Activated T-cell treated with anti-CD3 and anti-CD28 coated beads for 48 hours (primary cell): ENCODE measurements at regions not wholly inside any gene's neighbourhood (a gene's known extent, or its start where the extent isn't known, plus 50 kb on each side); places are given as distances from the start of the nearest gene placed in this dataset.

Experiments
- DNase-seq: peaks from one replicate; pipeline ENCODE4 v3.0.0-alpha.2; 2020; ENCODE audit warnings: low read depth

DNA sequence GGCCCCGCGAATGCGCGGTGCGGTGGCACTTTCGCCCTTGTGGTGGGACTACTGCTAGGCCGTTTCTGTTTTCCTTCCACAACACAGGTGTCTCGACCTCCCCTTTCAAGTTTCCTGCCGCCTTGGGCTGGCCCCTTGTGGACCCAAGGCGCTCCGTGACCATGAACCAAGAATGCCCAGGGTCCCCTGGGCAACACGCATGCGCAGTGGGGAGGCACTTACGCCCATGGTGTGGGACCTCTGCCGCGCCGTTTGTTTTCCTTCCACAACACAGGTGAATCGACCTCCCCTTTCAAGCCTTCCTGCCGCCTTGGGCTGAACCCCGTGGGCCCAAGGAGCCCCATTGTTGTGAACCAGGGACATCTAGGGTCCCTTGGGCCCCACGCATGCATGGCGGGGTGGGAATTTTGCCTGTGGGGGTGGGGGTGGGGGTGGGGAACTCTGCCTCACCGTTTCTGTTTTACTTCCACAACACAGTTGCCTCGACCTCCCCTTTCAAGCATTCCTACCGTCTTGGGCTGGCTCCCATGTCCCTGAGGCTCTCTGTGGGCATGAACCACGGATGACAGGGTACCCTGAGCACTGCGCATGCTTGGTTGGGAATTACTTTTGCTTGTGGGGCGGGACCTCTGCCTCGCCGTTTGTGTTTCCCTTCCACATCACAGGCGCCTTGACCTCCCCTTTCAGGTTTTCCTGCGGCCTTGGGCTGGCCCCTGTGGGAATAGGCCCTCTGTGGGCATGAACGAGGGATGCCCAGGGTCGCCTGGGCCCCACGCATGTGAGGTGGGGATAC lies 355.1 kb downstream of the ALG10 start:
- no peak for DNase-seq

DNA sequence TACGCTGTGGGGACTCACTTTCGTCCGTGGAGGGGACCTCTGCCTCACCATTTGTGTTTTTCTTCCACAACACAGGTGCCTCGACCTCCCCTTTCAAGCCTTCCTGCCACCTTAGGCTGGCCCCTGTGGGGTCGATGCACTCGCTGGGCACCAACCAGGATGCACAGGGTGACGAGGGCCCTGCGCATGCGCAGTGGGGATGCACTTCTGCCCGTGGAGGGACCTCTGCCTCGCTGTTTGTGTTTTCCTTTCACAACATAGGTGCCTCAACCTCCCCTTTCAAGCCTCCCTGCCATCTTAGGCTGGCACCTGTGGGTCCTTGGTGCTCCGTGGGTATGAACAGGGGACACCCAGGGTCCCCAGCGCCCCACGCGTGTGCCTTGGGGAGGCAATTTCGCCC lies 356.8 kb downstream of the ALG10 start:
- no peak for DNase-seq

DNA sequence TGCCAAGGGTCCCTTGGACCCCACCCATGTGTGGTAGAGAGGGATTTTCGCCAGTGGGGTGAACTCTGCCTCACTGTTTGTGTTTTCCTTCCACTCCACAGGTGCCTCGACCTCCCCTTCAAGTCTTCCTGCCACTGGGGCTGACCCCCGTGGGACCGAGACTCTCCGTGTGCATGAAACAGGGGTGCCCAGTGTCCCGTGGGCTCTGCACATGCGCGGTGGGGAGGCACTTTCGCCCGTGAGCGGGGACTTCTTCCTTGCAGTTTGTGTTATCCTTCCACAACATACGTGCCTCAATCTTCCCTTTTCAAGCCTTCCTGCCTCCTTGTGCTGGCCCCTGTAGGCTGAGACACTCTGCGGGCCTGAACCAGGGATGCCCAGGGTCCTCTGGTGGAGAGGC lies 362.4 kb downstream of the ALG10 start:
- no peak for DNase-seq

DNA sequence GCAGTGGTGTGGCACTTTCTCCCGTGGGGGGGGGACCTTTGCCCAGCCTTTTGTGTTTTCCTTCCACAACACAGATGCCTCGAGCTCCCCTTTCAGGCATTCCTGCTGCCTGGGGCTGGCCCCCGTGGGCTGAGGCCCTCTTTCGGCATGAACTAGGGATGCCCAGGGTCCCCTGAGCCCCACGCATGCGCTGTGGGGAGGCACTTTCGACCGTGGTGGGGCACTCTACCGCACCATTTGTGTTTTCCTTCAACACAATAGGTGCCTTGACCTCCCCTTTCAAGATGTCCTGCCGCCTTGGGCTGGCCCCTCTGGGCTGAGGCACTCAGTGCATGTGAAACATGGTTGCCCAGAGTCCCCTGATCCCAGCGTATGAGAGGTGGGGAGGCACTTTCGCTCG lies 363.7 kb downstream of the ALG10 start:
- DNase-seq, result no peak

DNA sequence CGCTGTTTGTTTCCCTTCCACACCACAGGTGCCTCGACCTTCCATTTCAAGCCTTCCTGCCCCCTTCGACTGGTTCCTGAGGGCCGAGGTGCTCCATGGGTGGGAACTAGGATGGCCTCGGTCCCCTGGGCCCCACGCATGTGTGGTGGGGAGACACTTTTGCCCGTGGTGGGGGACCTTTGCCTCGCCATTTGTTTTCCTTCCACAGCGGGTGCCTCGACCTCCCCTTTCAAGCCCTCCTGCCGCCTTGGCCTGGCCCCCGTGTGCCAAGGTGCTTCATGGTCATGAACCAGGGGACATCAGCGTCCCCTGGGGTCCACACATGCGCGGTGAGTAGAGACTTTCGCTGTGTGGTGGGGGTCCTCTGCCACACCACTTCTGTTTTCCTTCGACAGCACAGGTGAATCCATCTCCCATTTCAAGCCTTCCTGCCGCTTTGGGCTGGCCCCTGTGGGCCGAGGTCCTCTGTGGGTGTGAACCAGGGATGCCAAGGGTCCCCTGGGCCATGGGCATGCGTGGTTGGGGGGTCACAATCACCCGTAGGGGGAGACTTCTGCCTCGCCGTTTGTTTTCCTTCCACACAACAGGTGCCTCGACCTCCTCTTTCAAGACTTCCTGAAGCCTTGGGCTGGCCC lies 364.4 kb downstream of the ALG10 start:
- no peak for DNase-seq

DNA sequence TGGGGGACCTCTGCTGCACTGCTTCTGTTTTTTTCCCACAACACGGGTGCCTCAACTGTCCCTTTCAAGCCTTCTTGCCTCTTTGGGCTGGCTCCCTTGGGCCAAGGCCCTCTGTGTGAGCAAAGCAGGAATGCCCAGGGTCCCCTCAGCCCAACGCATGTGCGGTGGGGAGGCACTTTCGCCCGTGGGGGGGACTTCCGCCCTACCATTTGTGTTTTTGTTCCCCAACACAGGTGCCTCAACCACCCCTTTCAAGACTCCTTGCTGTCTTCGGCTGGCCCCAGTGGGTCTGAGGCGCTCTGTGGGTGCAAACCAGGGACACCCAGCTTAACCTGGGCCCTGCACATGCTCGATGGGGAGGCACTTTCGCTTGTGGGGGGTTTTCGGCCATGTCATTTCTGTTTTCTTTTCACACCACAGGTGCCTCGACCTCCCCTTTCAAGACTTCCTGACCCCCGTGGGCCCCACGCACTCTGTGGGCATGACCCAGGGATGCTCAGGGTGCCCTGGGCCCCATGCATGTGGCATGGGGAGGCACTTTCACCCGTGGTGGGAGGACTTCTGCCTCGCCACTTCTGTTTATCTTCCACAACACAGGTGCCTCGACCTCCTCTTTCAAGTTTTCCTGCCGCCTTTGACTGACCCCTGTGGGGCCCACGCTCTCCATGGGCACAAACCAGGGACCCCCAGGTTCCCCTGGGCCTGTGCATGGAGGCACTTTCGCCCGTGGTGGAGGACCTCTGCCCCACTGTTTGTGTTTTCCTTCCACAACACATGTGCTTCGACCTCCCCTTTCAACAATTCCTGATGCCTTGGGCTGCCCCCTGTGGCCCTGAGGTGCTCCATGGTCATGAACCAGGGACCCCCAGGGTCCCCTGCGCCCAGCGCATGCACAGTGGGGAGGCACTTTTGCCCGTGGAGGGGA lies 365.7 kb downstream of the ALG10 start:
- no peak for DNase-seq

DNA sequence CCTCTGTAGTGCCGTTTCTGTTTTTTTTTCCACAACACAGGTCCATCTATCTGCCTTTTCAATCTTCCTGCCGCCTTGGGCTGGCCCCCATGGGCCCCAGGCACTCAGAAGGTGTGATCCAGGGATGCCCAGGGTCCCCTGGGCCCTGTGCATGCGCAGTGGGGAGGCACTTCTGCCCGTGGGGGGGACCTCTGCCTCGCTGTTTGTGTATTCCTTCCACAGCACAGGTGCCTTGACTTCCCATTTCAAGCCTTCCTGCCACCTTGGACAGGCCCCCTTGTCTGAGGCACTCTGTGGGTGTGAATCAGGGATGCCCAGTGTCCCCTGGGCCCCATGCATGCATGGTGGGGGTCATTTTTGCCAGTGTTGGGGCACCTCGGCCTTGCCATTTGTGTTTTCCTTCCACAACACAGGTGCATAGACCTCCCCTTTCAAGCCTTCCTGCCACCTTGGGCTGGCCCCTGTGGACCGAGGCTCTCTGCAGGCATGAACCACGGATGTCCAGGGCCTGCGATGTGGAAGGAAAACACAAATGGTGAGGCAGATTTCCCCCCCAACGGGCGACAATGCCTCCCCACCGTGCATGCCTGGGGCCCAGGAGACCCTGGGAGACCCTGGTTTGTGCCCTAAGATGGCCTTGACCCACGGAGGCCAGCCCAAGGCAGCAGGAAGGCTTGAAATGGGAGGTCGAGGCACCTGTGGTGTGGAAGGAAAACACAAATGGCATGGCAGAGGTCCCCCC lies 366.5 kb downstream of the ALG10 start:
- no peak for DNase-seq

DNA sequence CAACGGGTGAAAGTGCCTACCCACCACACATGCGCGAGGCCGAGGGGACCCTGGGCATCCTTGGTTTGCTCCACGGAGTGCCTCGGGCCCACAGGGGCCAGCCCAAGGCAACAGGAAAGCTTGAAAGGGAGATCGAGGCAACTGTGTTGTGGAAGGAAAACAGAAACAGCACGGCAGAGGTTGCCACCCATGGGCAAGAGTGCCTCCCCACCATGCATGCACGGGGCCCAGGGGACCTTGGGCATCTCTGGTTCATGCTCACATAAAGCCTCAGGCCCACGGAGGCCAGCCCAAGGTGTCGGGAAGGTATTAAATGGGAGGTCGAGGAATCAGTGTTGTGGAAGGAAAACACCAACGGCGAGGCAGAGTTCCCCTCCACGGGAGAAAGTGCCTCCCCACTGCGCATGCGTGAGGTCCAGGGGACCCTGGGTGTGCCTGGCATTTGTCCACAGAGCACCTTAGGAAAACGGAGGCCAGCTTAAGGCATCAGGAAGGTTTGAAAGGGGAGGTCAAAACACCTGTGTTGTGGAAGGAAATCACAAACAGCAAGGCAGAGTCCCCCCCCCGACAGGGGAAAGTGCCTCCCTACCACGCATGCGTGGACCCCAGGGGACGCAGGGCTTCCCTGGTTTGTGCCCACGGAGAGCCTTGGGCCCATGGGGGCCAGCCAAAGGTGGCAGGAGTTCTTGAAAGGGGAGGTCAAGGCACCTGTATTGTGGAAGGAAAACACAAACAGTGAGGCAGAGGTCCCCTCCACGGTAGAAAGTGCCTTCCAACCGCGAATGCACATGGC lies 367.3 kb downstream of the ALG10 start:
- no peak for DNase-seq

DNA sequence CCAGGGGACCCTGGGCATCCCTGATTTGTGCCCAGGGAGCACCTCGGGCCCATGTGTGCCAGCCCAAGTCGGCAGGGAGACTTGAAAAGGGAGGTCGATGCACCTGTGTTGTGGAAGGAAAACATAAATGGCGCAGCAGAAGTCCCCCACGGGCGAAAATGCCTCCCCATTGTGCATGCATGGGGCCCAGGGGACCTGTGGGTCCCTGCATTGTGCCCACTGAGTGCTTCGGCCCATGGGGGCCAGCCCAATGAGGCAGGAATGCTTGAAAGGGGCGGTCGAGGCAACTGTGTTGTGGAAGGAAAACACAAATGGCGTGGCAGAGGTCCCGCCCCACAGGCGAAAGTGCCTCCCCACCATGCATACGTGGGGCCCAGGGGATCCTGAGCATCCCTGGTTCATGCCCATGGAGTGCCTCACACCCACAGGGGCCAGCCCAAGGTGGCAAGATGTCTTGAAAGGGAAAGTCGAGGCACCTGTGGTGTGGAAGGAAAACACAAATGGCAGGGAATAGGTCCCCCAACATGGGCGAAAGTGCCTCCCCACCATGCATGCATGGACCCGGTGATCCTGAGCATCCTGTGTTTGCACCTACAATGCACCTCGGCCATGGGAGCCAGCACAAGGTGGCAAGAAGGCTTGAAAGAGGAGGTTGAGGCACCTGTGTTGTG lies 368.0 kb downstream of the ALG10 start:
- no peak for DNase-seq

DNA sequence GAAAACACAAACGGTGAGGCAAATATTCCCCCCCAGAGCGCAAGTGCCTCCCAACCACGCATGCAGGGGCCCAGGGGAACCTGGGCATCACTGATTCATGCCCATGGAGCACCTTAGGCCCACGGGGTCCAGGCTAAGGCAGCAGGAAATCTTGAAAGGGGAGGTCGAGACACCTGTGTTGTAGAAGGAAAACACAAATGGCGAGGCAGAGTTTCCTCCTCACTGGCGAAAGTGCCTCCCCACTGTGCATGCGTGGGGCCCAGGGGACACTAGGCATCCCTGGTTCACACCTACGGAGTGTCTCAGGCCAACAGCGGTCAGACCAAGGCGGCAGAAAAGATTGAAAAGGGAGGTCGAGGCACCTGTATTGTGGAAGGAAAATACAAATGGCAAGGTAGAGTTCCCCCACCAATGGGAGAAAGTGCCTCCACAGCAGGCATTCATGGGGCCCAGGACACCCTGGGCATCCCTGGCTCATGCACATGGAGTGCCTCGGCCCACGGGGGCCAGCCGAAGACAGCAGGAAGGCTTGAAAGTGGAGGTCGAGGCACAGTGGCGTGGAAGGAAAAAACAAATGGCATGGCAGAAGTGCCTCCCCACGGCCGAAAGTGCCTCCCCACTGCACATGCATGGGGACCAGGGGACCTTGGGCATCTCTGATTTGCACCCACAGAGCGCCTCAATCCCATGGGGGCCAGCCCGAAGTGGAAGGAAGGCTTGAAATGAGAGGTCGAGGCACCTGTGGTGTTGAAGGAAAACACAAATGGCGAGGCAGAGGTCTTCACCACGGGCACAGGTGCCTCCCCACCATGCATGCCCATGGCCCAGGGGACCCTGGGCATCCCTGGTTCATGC lies 368.8 kb downstream of the ALG10 start:
- no peak for DNase-seq

DNA sequence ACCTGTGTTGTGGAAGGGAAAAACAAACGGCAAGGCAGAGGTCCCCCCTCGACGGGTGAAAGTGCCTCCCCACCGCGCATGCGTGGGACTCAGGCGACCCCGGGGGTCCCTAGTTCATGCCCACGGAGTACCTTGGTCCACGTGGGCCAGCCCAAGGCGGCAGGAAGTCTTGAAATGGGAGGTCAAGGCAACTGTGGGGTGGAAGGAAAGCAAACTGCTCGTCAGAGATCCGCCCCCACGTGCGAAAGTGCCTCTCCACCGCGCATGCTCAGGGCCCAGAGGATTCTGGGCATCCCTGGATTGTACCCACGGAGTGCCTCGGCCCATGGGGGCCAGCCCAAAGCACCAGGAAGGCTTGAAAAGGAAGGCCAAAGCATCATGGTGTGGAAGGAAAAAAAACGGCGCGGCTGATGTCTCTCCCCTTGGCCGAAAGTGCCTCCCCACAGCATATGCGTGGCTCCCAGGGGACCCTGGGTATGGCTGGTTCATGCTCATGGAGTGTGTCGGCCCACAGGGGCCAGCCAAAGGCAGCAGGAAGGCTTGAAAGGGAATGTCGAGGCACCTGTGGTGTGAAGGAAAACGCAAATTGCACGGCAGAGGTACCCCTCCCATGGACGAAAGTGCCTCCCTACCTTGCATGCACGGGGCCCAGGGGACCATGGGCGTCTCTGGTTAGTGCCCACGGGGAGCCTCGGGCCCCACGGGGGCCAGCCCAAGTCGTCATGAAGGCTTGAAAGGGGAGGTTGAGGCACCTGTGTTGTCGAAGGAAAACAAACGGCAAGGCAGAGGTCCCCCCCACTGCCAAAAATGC lies 369.7 kb downstream of the ALG10 start:
- DNase-seq, result no peak

DNA sequence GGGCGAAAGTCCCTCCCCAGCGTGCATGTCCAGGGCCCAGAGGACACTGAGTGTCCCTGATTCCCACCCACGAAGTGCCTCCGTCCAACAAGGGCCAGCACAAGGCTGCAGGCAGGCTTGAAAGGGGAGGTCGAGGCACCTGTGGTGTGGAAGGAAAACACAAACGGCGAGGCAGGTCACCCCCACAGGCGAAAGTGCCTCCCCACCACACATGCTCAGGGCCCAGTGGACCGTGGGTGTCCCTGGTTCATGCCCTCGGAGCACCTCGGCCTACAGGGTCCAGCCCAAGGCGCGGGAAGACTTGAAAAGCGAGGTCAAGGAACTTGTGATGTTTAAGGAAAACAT lies 370.4 kb downstream of the ALG10 start:
- no peak for DNase-seq

DNA sequence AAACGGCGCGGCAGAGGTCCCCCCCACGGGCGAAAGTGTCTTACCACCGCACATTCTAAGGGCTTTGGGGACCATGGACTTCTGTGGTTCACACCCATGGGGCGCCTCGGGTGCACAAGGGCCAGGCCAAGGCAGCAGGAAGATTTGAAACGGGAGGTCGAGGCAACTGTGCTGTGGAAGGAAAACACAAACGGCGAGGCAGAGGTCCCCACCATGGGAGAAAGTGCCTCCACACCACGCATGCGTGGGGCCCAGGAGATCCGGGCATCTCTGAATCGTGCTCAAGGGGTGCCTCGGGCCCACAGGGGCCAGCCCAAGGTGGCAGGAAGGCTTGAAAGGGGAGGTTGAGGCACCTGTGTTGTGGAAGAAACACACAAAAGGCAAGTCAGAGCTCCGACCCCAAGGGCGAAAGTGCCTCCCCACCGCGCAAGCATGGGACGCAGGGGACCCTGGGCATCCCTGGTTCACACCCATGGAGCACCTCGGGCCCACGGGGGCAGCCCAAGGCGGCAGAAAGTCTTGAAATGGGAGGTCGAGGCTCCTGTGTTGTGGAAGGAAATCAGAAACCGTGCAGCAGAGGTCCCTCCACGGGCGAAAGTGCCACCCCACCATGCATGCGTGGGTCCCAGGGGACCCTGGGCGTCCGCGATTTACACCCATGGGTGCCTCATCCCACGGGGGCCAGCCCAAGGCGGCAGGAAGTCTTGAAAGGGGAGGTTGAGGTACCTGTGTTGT lies 371.0 kb downstream of the ALG10 start:
- no peak for DNase-seq

DNA sequence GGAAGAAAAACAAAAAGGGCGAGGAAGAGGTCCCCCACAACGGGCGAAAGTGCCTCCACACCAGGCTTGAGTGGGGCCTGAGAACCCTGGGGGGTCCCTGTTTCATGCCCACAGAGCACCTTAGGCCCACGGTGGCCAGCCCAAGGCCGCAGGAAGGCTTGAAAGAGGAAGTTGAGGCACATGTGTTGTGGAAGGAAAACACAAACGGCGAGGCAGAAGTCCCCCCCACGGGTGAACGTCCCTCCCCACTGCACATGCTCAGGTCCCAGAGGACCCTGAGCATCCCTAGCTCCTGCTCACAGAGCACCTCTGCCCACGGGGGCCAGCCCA lies 371.5 kb downstream of the ALG10 start:
- no peak for DNase-seq

DNA sequence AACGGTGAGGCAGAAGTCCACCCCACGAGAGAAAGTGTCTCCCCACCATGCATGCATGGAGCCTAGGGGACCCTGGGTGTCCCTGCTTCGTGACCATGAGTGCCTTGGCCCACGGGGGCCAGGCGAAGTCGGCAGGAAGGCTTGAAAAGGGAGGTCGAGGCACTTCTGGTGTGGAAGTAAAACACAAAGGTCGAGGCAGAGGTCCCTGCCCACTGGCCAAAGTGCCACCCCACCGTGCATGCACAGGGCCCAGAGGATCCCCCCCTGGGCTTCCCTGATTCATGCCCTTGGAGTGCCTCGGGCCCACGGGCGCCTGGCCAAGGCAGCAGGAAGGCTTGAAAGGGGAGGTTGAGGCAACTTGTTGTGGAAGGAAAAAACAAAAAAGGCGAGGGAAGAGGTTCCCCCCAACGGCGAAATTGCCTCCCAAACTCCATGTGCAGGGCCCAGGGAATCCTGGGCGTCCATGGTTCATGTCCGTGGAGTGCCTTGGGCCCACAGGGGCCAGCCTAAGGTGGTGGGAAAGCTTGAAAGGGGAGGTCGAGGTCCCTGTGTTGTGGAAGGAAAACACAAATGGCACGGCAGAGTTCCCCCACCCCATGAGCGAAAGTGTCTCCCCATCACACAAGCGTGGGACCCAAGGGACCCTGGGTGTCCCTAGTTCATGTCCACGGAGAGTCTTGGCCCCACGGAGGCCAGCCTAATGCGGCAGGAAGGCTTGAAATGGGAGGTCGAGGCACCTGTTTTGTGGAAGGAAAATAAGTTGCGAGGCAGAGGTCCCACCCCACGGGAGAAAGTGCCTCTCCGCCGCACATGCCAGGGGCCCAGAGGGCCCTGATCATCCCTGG lies 372.1 kb downstream of the ALG10 start:
- no peak for DNase-seq

DNA sequence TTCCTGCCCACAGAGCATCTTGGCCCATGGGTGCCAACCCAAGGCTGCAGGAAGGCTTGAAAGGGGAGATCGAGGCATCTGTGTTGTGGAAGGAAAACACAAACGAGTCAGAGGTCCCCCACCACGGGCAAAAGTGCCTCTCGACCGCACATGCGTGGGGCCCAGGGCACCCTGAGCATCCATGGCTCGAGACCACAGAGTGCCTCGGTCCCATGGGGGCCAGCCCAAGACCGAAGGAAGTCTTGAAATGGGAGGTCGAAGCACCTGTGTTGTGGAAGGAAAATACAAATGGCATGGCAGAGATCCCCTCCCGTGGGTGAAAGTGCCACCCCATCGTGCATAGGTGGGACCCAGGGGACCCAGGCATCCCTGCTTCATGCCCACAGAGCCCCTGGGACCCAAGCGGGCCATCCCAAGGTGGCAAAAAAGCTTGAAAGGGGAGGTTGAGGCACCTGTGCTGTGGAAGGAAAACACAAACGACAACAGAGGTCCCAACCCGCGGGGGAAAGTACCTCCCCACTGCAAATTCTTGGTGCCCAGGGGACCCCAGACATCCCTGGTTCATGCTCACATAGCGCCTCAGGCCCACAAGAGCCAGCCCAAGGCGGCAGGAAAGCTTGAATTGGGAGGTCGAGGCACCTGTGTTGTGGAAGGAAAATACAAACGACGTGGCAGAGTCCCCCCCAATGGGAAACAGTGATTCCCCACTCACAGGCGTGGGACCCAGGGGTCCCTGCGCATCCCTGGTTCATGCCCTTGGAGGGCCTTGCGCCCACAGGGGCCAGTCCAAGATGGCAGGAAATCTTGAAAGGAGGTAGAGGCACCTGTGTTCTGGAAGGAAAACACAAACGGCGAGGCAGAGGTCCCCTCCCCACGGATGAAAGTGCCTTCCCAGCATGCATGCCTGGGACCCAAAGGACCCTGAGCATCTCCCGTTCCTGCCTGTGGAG lies 373.0 kb downstream of the ALG10 start:
- DNase-seq, result no peak
